ENCODE measurements at regions not wholly inside any gene's neighbourhood (a gene's known extent, or its start where the extent isn't known, plus 50 kb on each side); places are given as distances from the start of the nearest gene placed in this dataset.

DNA sequence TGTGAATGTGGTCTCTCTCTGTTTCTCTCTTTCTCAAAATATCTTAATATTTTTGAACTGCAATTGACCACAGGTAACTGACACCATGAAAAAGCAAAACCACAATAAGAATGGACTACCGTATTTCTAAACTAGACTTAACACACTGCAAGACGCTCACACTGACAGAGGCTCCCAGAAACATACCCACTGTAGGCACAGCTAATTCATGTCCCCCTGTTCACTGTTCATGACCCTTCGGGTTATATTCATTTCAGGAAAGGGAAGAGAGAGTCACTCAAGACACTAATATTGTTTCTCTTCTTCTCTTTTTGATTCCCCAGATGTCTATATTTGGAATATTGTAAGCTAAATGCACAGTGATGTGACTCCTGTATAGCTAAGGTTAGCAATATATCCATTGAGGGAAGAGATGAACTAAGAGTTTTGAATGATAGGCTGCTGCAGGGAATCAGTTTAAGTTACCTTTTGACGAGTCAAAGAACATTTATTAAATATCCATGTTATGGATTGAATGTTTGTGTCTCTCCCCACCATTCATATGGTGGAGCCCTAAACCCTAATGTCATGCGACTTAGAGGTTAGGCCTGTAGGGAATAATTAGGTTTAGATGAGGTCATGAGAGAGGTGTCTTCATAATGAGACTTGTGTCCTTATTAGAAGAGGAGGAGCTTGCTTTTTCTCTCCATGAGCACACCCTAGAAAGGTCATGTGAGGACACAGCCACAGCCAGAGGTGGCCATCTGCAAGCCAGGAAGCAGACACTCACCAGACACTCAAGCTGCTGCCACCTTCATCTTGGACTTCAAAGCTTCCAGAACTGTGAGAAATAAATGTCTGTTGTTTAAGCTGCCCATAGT lies 216.6 kb upstream of the GRM7 start:
- no peak overlapping the region for H3K9ac ChIP-seq (ENCODE audit: insufficient read depth, low read depth, low read length)
- DNase-seq (ENCODE audit: low spot score) (no peak), ATAC-seq (no peak), FAIRE-seq (no peak)
- no peaks in the 10 kb centered on the region for H4K20me1 ChIP-seq (ENCODE audit: insufficient read depth, low read length)
- 7% methylated on average over 5 of the region's 5 CpGs for WGBS (ENCODE audit: low lambda C conversion rate)
- in situ Hi-C loops (cut with HindIII; ENCODE audit: extremely low pct_ligation_motif_present, low pct_unique_long_range_greater_than_20kb) (no loop called here), intact Hi-C loops (cut with micrococcal nuclease; ENCODE audit: unreplicated experiment) (no loop called here)
- ChIA-PET POLR2A (no interaction called here), CTCF (ENCODE audit: low intra/inter-chr PET ratio, low total read pairs) (no interaction called here)
- TF ChIP-seq POLR2A (IDR thresholded peaks at IDR 0.05; ENCODE audit: insufficient read depth in 1 of 2, low read depth in 2 of 2, low read length in 2 of 2) (no peak), DR1 (CRISPR knock-in tag; IDR thresholded peaks at IDR 0.05) (no peak), DNMT3B (CRISPR knock-in tag; conservative IDR thresholded peaks at IDR 0.05) (no peak), SIN3A (IDR thresholded peaks at IDR 0.05; ENCODE audit: borderline replicate concordance, low read depth, low read length) (no peak), SIX4 (CRISPR knock-in tag; IDR thresholded peaks at IDR 0.05) (no peak), ZNF782 (CRISPR knock-in tag; IDR thresholded peaks at IDR 0.05; ENCODE audit: borderline replicate concordance) (no peak), ZNF644 (CRISPR knock-in tag; IDR thresholded peaks at IDR 0.05; ENCODE audit: low read depth) (no peak), POLR2AphosphoS5 (IDR thresholded peaks at IDR 0.05; ENCODE audit: low read depth, low read length) (no peak), MZF1 (CRISPR knock-in tag; IDR thresholded peaks at IDR 0.05; ENCODE audit: borderline replicate concordance) (no peak), YY1 (IDR thresholded peaks at IDR 0.05; ENCODE audit: insufficient read depth, insufficient replicate concordance, low read depth, low read length) (no peak)
- no peaks in the 10 kb centered on the region for H3K27me3 ChIP-seq (ENCODE audit: control insufficient read depth in 1 of 2, insufficient read depth in 2 of 2, low read length in 2 of 2)
- no peak overlapping the region for H3K4me3 ChIP-seq (replicated peaks in 1 of 3; ENCODE audit: insufficient read depth in 1 of 3, low read depth in 2 of 3, low read length in 3 of 3)
- no TSS peak for BruUV-seq (replicated peaks)
- peaks cover 83% of the 10 kb centered on the region for H3K9me3 ChIP-seq (ENCODE audit: low read length)
- H3K4me1 ChIP-seq (ENCODE audit: insufficient read depth, low read length) = no peaks in the 10 kb centered on the region
- H3K79me2 ChIP-seq (ENCODE audit: insufficient read depth, low read length) = no peaks in the 10 kb centered on the region
- no peaks in the 10 kb centered on the region for H3K36me3 ChIP-seq (replicated peaks in 1 of 2; ENCODE audit: control insufficient read depth in 1 of 2, insufficient read depth in 2 of 2, low read length in 2 of 2)
- no peak overlapping the region for H2AFZ ChIP-seq (ENCODE audit: low read length)
- H3K27ac ChIP-seq (ENCODE audit: extremely low read length, insufficient read depth, low read length) = no peak overlapping the region
- H3K4me2 ChIP-seq (ENCODE audit: low read depth, low read length) = no peak overlapping the region

DNA sequence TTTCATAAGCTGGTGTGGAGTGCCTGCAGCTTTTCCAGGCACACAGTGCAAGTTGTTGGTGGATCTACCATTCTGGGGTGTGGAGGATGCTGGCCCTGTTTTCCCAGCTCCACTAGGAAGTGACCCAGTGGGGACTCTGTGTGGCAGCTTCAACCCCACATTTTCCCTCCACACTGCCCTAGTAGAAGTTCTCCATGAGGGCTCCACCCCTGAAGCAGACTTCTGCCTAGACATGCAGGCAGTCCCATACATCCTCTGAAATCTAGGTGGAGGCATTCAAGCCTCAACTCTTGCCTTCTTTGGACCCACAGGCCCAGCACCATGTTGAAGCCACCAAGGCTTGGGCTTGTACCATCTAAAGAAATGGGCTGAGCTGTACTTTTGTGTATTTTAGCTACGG lies 206.2 kb upstream of the GRM7 start:
- DNase-seq (ENCODE audit: low spot score) = no peak
- Histone ChIP-seq H3K27me3 (ENCODE audit: control insufficient read depth in 1 of 2, insufficient read depth in 2 of 2, low read length in 2 of 2) (no peaks in the 10 kb centered on the region), H3K4me1 (ENCODE audit: insufficient read depth, low read length) (no peaks in the 10 kb centered on the region), H4K20me1 (ENCODE audit: insufficient read depth, low read length) (no peaks in the 10 kb centered on the region), H3K9me3 (ENCODE audit: low read length) (peaks cover 83% of the 10 kb centered on the region), H3K36me3 (replicated peaks in 1 of 2; ENCODE audit: control insufficient read depth in 1 of 2, insufficient read depth in 2 of 2, low read length in 2 of 2) (no peaks in the 10 kb centered on the region), H3K79me2 (ENCODE audit: insufficient read depth, low read length) (no peaks in the 10 kb centered on the region), H3K27ac (ENCODE audit: extremely low read length, insufficient read depth, low read length) (no peak overlapping the region), H2AFZ (ENCODE audit: low read length) (no peak overlapping the region), H3K4me3 (replicated peaks in 1 of 3; ENCODE audit: insufficient read depth in 1 of 3, low read depth in 2 of 3, low read length in 3 of 3) (no peak overlapping the region), H3K9ac (ENCODE audit: insufficient read depth, low read depth, low read length) (no peak overlapping the region), H3K4me2 (ENCODE audit: low read depth, low read length) (no peak overlapping the region)
- BruUV-seq (replicated peaks) = no TSS peak
- WGBS (ENCODE audit: low lambda C conversion rate) = 17% methylated on average over 1 of the region's 1 CpG
- ATAC-seq = no peak
- POLR2A ChIA-PET = no interaction called here
- CTCF ChIA-PET (ENCODE audit: low intra/inter-chr PET ratio, low total read pairs) = no interaction called here
- in situ Hi-C loops (cut with HindIII; ENCODE audit: extremely low pct_ligation_motif_present, low pct_unique_long_range_greater_than_20kb) (no loop called here), intact Hi-C loops (cut with micrococcal nuclease; ENCODE audit: unreplicated experiment) (no loop called here)
- no peak for FAIRE-seq
- no peak for TF ChIP-seq ZFX (CRISPR knock-in tag; IDR thresholded peaks at IDR 0.05; ENCODE audit: low read depth)
- no peak for TF ChIP-seq SNRNP70 (IDR thresholded peaks at IDR 0.05; ENCODE audit: low read depth, low read length)
- no peak for TF ChIP-seq ZNF382 (CRISPR knock-in tag; IDR thresholded peaks at IDR 0.05; ENCODE audit: borderline replicate concordance)
- no peak for TF ChIP-seq FOSL2 (CRISPR knock-in tag; IDR thresholded peaks at IDR 0.05)
- TF ChIP-seq, protein P1, sequence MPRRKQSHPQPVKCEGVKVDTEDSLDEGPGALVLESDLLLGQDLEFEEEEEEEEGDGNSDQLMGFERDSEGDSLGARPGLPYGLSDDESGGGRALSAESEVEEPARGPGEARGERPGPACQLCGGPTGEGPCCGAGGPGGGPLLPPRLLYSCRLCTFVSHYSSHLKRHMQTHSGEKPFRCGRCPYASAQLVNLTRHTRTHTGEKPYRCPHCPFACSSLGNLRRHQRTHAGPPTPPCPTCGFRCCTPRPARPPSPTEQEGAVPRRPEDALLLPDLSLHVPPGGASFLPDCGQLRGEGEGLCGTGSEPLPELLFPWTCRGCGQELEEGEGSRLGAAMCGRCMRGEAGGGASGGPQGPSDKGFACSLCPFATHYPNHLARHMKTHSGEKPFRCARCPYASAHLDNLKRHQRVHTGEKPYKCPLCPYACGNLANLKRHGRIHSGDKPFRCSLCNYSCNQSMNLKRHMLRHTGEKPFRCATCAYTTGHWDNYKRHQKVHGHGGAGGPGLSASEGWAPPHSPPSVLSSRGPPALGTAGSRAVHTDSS (CRISPR knock-in tag; conservative IDR thresholded peaks at IDR 0.05) = no peak
- TF ChIP-seq SALL1 (CRISPR knock-in tag; IDR thresholded peaks at IDR 0.05) = no peak
- no peak for TF ChIP-seq ZBTB3 (CRISPR knock-in tag; IDR thresholded peaks at IDR 0.05; ENCODE audit: borderline replicate concordance, low read depth)
- TF ChIP-seq, protein P2, sequence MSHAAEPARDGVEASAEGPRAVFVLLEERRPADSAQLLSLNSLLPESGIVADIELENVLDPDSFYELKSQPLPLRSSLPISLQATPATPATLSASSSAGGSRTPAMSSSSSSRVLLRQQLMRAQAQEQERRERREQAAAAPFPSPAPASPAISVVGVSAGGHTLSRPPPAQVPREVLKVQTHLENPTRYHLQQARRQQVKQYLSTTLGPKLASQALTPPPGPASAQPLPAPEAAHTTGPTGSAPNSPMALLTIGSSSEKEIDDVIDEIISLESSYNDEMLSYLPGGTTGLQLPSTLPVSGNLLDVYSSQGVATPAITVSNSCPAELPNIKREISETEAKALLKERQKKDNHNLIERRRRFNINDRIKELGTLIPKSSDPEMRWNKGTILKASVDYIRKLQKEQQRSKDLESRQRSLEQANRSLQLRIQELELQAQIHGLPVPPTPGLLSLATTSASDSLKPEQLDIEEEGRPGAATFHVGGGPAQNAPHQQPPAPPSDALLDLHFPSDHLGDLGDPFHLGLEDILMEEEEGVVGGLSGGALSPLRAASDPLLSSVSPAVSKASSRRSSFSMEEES (CRISPR knock-in tag; IDR thresholded peaks at IDR 0.05) = no peak
